ENCODE measurements at regions not wholly inside any gene's neighbourhood (a gene's known extent, or its start where the extent isn't known, plus 50 kb on each side); places are given as distances from the start of the nearest gene placed in this dataset.
"Not testable (repeated sequence)": the region's sequence is repeated elsewhere in the genome, so short reads cannot be mapped to it uniquely, and the experiment has no call there.

DNA sequence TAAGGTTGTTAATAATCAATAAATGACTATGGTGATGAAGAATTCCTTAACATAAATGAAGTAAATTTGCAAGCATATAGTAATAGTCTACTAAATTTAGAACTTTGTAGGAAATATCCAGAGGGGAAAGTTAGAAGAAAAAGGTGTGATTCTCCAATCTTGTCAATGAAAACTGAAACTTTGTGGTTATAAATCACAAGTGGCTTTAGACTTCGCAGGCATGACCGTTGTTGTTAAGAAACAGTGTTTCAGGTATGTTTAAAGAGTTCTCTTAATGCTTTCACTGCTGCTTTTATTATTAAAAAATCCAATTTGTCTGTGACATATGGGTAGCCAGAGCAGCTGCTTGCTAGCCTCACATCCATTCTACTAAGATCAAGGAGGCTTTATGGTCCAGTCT is 475.6 kb upstream of the ADGRB3 start:
- H3K36me3 ChIP-seq (ENCODE audit: insufficient read depth, low read length) = no peaks in the 10 kb centered on the region
- no peak overlapping the region for H2AFZ ChIP-seq (ENCODE audit: low read depth, low read length)
- no peak overlapping the region for H3K4me3 ChIP-seq (ENCODE audit: low read length)
- H3K4me1 ChIP-seq (ENCODE audit: insufficient read depth, low read length) = no peaks in the 10 kb centered on the region
- H3K27me3 ChIP-seq (ENCODE audit: insufficient read depth, low read length) = no peaks in the 10 kb centered on the region
- no peaks in the 10 kb centered on the region for H3K9me3 ChIP-seq (ENCODE audit: low read length)

GRCh38 chr6:68158256-68158655 is 476.8 kb upstream of the ADGRB3 start:
- no peak overlapping the region for H3K4me3 ChIP-seq (ENCODE audit: low read length)
- H3K27me3 ChIP-seq (ENCODE audit: insufficient read depth, low read length) = no peaks in the 10 kb centered on the region
- no peaks in the 10 kb centered on the region for H3K4me1 ChIP-seq (ENCODE audit: insufficient read depth, low read length)
- no peaks in the 10 kb centered on the region for H3K36me3 ChIP-seq (ENCODE audit: insufficient read depth, low read length)
- H3K9me3 ChIP-seq (ENCODE audit: low read length) = no peaks in the 10 kb centered on the region
- no peak overlapping the region for H2AFZ ChIP-seq (ENCODE audit: low read depth, low read length)

GRCh38 chr6:68144667-68145066 is 490.4 kb upstream of the ADGRB3 start:
- peaks cover 1% of the 10 kb centered on the region for H3K9me3 ChIP-seq (ENCODE audit: low read length)
- no peaks in the 10 kb centered on the region for H3K36me3 ChIP-seq (ENCODE audit: insufficient read depth, low read length)
- H3K4me3 ChIP-seq (ENCODE audit: low read length) = no peak overlapping the region
- peaks cover 4% of the 10 kb centered on the region for H3K4me1 ChIP-seq (ENCODE audit: insufficient read depth, low read length)
- H3K27me3 ChIP-seq (ENCODE audit: insufficient read depth, low read length) = no peaks in the 10 kb centered on the region
- no peak overlapping the region for H2AFZ ChIP-seq (ENCODE audit: low read depth, low read length)

DNA sequence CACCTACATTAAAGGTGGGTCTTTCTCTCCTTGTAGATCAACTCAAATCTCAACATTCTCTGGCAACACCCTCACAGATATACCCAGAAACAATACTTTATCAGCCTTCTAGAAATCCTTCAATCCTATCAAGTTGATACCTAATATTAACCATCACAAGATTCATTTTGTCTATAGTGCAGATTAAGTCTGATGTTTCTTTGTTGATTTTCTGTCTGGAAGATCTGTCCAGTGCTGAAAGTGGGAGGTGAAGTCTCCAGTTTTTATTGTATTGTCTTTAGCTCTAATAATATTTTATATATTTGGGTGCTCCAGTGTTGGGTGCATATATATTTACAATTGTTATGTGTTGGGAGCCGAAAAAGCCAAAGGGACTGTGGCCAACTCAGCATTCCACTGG is 493.9 kb upstream of the ADGRB3 start:
- Histone ChIP-seq H3K4me1 (ENCODE audit: insufficient read depth, low read length) (peaks cover 17% of the 10 kb centered on the region), H3K9me3 (ENCODE audit: low read length) (peaks cover 1% of the 10 kb centered on the region), H3K36me3 (ENCODE audit: insufficient read depth, low read length) (no peaks in the 10 kb centered on the region), H2AFZ (ENCODE audit: low read depth, low read length) (no peak overlapping the region), H3K4me3 (ENCODE audit: low read length) (no peak overlapping the region), H3K27me3 (ENCODE audit: insufficient read depth, low read length) (no peaks in the 10 kb centered on the region)

DNA sequence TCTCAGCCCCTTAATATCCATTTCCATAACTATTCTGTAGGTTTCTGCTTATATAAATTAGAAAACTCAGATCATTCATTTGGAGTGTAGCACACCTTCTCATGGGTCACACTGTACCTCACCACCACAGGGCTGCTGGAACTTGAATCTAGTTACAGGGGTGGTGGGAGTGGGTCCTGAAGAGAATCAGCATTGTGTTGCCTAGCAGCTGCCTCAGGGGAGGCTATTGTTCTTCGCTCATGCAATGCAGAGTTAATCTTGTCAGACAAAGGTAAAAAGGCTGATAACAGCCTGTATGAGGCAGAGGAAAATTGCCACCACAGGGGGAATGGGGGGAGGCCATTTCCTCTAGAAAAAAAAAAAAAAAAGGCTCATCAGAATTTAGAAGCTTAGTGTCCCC is 496.0 kb upstream of the ADGRB3 start:
- no peak overlapping the region for H2AFZ ChIP-seq (ENCODE audit: low read depth, low read length)
- no peaks in the 10 kb centered on the region for H3K36me3 ChIP-seq (ENCODE audit: insufficient read depth, low read length)
- H3K4me3 ChIP-seq (ENCODE audit: low read length) = no peak overlapping the region
- peaks cover 1% of the 10 kb centered on the region for H3K9me3 ChIP-seq (ENCODE audit: low read length)
- no peaks in the 10 kb centered on the region for H3K27me3 ChIP-seq (ENCODE audit: insufficient read depth, low read length)
- H3K4me1 ChIP-seq (ENCODE audit: insufficient read depth, low read length) = peaks cover 17% of the 10 kb centered on the region

- Histone ChIP-seq H3K4me3 (ENCODE audit: low read length) (no peak overlapping the region), H2AFZ (ENCODE audit: low read depth, low read length) (no peak overlapping the region), H3K36me3 (ENCODE audit: insufficient read depth, low read length) (no peaks in the 10 kb centered on the region), H3K27me3 (ENCODE audit: insufficient read depth, low read length) (no peaks in the 10 kb centered on the region), H3K9me3 (ENCODE audit: low read length) (no peaks in the 10 kb centered on the region), H3K4me1 (ENCODE audit: insufficient read depth, low read length) (peaks cover 15% of the 10 kb centered on the region)
Observed at GRCh38 chr6:68134796-68135195, 500.3 kb upstream of the ADGRB3 start.

- no peaks in the 10 kb centered on the region for H3K9me3 ChIP-seq (ENCODE audit: low read length)
- no peak overlapping the region for H2AFZ ChIP-seq (ENCODE audit: low read depth, low read length)
- no peaks in the 10 kb centered on the region for H3K27me3 ChIP-seq (ENCODE audit: insufficient read depth, low read length)
- H3K4me1 ChIP-seq (ENCODE audit: insufficient read depth, low read length) = no peaks in the 10 kb centered on the region
- no peak overlapping the region for H3K4me3 ChIP-seq (ENCODE audit: low read length)
- H3K36me3 ChIP-seq (ENCODE audit: insufficient read depth, low read length) = no peaks in the 10 kb centered on the region
Observed at GRCh38 chr6:68128211-68128610, 506.9 kb upstream of the ADGRB3 start.

GRCh38 chr6:68127074-68127473 is 508.0 kb upstream of the ADGRB3 start:
- Histone ChIP-seq H3K27me3 (ENCODE audit: insufficient read depth, low read length) (no peaks in the 10 kb centered on the region), H3K4me1 (ENCODE audit: insufficient read depth, low read length) (no peaks in the 10 kb centered on the region), H3K36me3 (ENCODE audit: insufficient read depth, low read length) (no peaks in the 10 kb centered on the region), H2AFZ (ENCODE audit: low read depth, low read length) (no peak overlapping the region), H3K9me3 (ENCODE audit: low read length) (no peaks in the 10 kb centered on the region), H3K4me3 (ENCODE audit: low read length) (no peak overlapping the region)

DNA sequence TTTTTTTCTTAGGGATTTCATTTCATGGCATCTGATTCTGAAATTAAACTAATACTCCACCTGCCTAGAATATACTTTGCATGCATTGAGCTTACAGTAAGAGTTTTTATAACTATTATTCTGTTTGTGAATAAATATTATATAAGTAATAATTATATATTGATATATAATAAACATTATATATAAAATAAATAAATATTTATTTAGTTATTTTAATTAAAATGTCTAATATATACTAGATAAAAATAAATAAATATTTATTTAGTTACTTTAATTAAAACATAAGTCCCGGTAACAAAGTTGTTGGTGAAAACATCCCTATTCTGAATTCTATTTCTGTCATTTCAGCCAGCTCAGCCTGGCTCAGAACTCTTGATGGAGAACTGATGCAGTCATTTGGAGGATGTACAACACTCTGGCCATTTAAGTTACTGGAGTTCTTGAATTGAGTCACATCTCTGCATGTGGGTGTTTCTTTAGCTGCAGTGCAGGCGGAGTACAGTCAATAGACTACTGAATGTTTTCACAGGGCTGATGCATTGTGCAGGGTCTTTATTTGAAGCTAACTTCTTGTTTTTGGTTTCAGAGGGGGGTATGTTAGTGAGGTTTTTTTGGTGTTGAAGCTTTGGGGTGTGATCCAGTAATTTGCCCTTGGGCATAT is 508.9 kb upstream of the ADGRB3 start:
- Histone ChIP-seq H2AFZ (ENCODE audit: low read depth, low read length) (no peak overlapping the region), H3K36me3 (ENCODE audit: insufficient read depth, low read length) (no peaks in the 10 kb centered on the region), H3K27me3 (ENCODE audit: insufficient read depth, low read length) (no peaks in the 10 kb centered on the region), H3K9me3 (ENCODE audit: low read length) (peaks cover 2% of the 10 kb centered on the region), H3K4me3 (ENCODE audit: low read length) (no peak overlapping the region), H3K4me1 (ENCODE audit: insufficient read depth, low read length) (no peaks in the 10 kb centered on the region)

GRCh38 chr6:68122975-68123374 is 512.1 kb upstream of the ADGRB3 start:
- not testable (repeated sequence) for H3K4me1 ChIP-seq (ENCODE audit: insufficient read depth, low read length); H3K9me3 ChIP-seq (ENCODE audit: low read length); H3K36me3 ChIP-seq (ENCODE audit: insufficient read depth, low read length); H2AFZ ChIP-seq (ENCODE audit: low read depth, low read length); H3K4me3 ChIP-seq (ENCODE audit: low read length); H3K27me3 ChIP-seq (ENCODE audit: insufficient read depth, low read length)

- Histone ChIP-seq H3K4me1 (ENCODE audit: insufficient read depth, low read length) (no peaks in the 10 kb centered on the region), H2AFZ (ENCODE audit: low read depth, low read length) (no peak overlapping the region), H3K9me3 (ENCODE audit: low read length) (peaks cover 2% of the 10 kb centered on the region), H3K36me3 (ENCODE audit: insufficient read depth, low read length) (no peaks in the 10 kb centered on the region), H3K4me3 (ENCODE audit: low read length) (no peak overlapping the region), H3K27me3 (ENCODE audit: insufficient read depth, low read length) (no peaks in the 10 kb centered on the region)
Observed at GRCh38 chr6:68122032-68122431, 513.0 kb upstream of the ADGRB3 start.

GRCh38 chr6:68120954-68121353 is 514.1 kb upstream of the ADGRB3 start:
- not testable (repeated sequence) for H3K36me3 ChIP-seq (ENCODE audit: insufficient read depth, low read length); H2AFZ ChIP-seq (ENCODE audit: low read depth, low read length); H3K27me3 ChIP-seq (ENCODE audit: insufficient read depth, low read length); H3K9me3 ChIP-seq (ENCODE audit: low read length); H3K4me1 ChIP-seq (ENCODE audit: insufficient read depth, low read length); H3K4me3 ChIP-seq (ENCODE audit: low read length)

DNA sequence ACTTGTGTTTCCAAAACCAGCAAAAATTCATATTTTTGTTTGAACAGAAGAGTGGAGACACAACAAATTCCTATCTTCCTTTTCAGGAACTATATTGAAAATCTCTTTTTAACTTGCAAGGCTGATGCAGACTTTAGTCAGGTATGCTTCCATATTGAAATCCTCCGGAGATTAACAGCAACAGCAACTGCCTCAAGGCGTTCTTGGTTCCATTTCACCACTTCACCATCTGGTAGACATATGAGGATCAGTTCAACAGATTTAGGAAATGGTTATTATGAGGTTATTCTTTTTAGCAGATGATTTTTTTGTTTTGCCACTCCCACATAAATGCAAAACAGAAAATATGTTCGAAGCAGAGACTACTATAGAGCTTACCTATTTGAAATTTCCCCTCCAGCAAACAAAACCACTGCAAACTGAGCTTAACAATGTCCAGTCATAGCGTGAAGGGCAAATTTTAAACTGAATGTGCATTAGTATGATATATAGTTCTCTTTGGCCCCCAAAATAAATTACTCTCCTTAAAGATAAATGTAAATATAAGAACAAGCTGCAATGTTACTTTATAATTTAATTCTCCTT is 520.5 kb upstream of the ADGRB3 start:
- H3K4me3 ChIP-seq (ENCODE audit: low read length) = no peak overlapping the region
- H3K4me1 ChIP-seq (ENCODE audit: insufficient read depth, low read length) = no peaks in the 10 kb centered on the region
- no peaks in the 10 kb centered on the region for H3K27me3 ChIP-seq (ENCODE audit: insufficient read depth, low read length)
- no peaks in the 10 kb centered on the region for H3K9me3 ChIP-seq (ENCODE audit: low read length)
- H2AFZ ChIP-seq (ENCODE audit: low read depth, low read length) = no peak overlapping the region
- H3K36me3 ChIP-seq (ENCODE audit: insufficient read depth, low read length) = no peaks in the 10 kb centered on the region

GRCh38 chr6:68108233-68108835 is 526.7 kb upstream of the ADGRB3 start:
- no peaks in the 10 kb centered on the region for H3K27me3 ChIP-seq (ENCODE audit: insufficient read depth, low read length)
- no peak overlapping the region for H2AFZ ChIP-seq (ENCODE audit: low read depth, low read length)
- no peaks in the 10 kb centered on the region for H3K9me3 ChIP-seq (ENCODE audit: low read length)
- no peaks in the 10 kb centered on the region for H3K4me1 ChIP-seq (ENCODE audit: insufficient read depth, low read length)
- no peak overlapping the region for H3K4me3 ChIP-seq (ENCODE audit: low read length)
- H3K36me3 ChIP-seq (ENCODE audit: insufficient read depth, low read length) = no peaks in the 10 kb centered on the region
